ENCODE measurements at regions not wholly inside any gene's neighbourhood (a gene's known extent, or its start where the extent isn't known, plus 50 kb on each side); places are given as distances from the start of the nearest gene placed in this dataset.

GRCh38 chr20:48209102-48209501 lies 423.8 kb upstream of the SULF2 start:
- H3K4me3 Mint-ChIP-seq (ENCODE audit: unreplicated experiment): no peak overlapping the region
- CTCF ChIA-PET: no interaction called here

GRCh38 chr20:48208176-48208575 lies 422.9 kb upstream of the SULF2 start:
- POLR2A ChIA-PET: no interaction called here
- Mint-ChIP-seq H3K4me3 (ENCODE audit: unreplicated experiment) (no peak overlapping the region), H3K9me3 (ENCODE audit: unreplicated experiment) (no peaks in the 10 kb centered on the region), H3K27me3 (ENCODE audit: insufficient read depth, unreplicated experiment) (peaks cover 9% of the 10 kb centered on the region), H3K36me3 (ENCODE audit: insufficient read depth, unreplicated experiment) (no peaks in the 10 kb centered on the region), H3K27ac (ENCODE audit: low read depth, unreplicated experiment) (no peak overlapping the region), H3K4me1 (ENCODE audit: insufficient read depth, unreplicated experiment) (no peaks in the 10 kb centered on the region)
- intact Hi-C loops (cut with micrococcal nuclease): no loop called here
- no peak for DNase-seq (ENCODE audit: unreplicated experiment)
- TF ChIP-seq CTCF (IDR thresholded peaks at IDR 0.05; ENCODE audit: unreplicated experiment): no peak
- CTCF ChIA-PET: interaction anchor here (0.6 to 0.9 kb wide), 2 partner anchors 9 to 10 kb away, joined by 3 read pairs; no protein-coding TSS in a partner anchor
- BruUV-seq (replicated peaks): no TSS peak

More at GRCh38 chr20:48209102-48209501, 423.8 kb upstream of the SULF2 start:
- peaks cover 9% of the 10 kb centered on the region for H3K27me3 Mint-ChIP-seq (ENCODE audit: insufficient read depth, unreplicated experiment)
- H3K36me3 Mint-ChIP-seq (ENCODE audit: insufficient read depth, unreplicated experiment): no peaks in the 10 kb centered on the region
- no peaks in the 10 kb centered on the region for H3K9me3 Mint-ChIP-seq (ENCODE audit: unreplicated experiment)
- intact Hi-C loops (cut with micrococcal nuclease): no loop called here
- POLR2A ChIA-PET: no interaction called here
- no peak for TF ChIP-seq CTCF (IDR thresholded peaks at IDR 0.05; ENCODE audit: unreplicated experiment)
- H3K27ac Mint-ChIP-seq (ENCODE audit: low read depth, unreplicated experiment): no peak overlapping the region
- no TSS peak for BruUV-seq (replicated peaks)
- H3K4me1 Mint-ChIP-seq (ENCODE audit: insufficient read depth, unreplicated experiment): no peaks in the 10 kb centered on the region
- no peak for DNase-seq (ENCODE audit: unreplicated experiment)

GRCh38 chr20:48207505-48207904 lies 422.2 kb upstream of the SULF2 start:
- intact Hi-C loops (cut with micrococcal nuclease): no loop called here
- Mint-ChIP-seq H3K4me1 (ENCODE audit: insufficient read depth, unreplicated experiment) (no peaks in the 10 kb centered on the region), H3K27me3 (ENCODE audit: insufficient read depth, unreplicated experiment) (peaks cover 9% of the 10 kb centered on the region), H3K27ac (ENCODE audit: low read depth, unreplicated experiment) (no peak overlapping the region), H3K36me3 (ENCODE audit: insufficient read depth, unreplicated experiment) (no peaks in the 10 kb centered on the region), H3K9me3 (ENCODE audit: unreplicated experiment) (no peaks in the 10 kb centered on the region), H3K4me3 (ENCODE audit: unreplicated experiment) (no peak overlapping the region)
- POLR2A ChIA-PET: interaction anchor here (0.6 kb wide), 1 partner anchor 12 kb away, joined by 3 read pairs; no protein-coding TSS in a partner anchor
- TF ChIP-seq CTCF (IDR thresholded peaks at IDR 0.05; ENCODE audit: unreplicated experiment): no peak
- no peak for DNase-seq (ENCODE audit: unreplicated experiment)
- no TSS peak for BruUV-seq (replicated peaks)
- CTCF ChIA-PET: interaction anchor here (0.9 kb wide), 1 partner anchor 9 kb away, joined by 3 read pairs; no protein-coding TSS in a partner anchor

- H3K27ac Mint-ChIP-seq (ENCODE audit: low read depth, unreplicated experiment): no peak overlapping the region
- ChIA-PET POLR2A (no interaction called here), CTCF (no interaction called here)
- H3K36me3 Mint-ChIP-seq (ENCODE audit: insufficient read depth, unreplicated experiment): no peaks in the 10 kb centered on the region
- no peaks in the 10 kb centered on the region for H3K4me1 Mint-ChIP-seq (ENCODE audit: insufficient read depth, unreplicated experiment)
- no peaks in the 10 kb centered on the region for H3K9me3 Mint-ChIP-seq (ENCODE audit: unreplicated experiment)
- no peak overlapping the region for H3K4me3 Mint-ChIP-seq (ENCODE audit: unreplicated experiment)
- no peak for TF ChIP-seq CTCF (IDR thresholded peaks at IDR 0.05; ENCODE audit: unreplicated experiment)
- intact Hi-C loops (cut with micrococcal nuclease): no loop called here
- BruUV-seq (replicated peaks): no TSS peak
- DNase-seq (ENCODE audit: unreplicated experiment): no peak
- peaks cover 9% of the 10 kb centered on the region for H3K27me3 Mint-ChIP-seq (ENCODE audit: insufficient read depth, unreplicated experiment)
Observed at GRCh38 chr20:48205786-48206185, 420.5 kb upstream of the SULF2 start.

Measured in MCF 10A (cell line).